HG03196 (cell line): ENCODE measurements at regions not wholly inside any gene's neighbourhood (a gene's known extent, or its start where the extent isn't known, plus 50 kb on each side); places are given as distances from the start of the nearest gene placed in this dataset.

Experiments
- ATAC-seq: cut with Tn5 transposase; IDR thresholded peaks from one replicate; pipeline ENCODE4 v1.9.1; 2021; ENCODE audit not compliant: unreplicated experiment

- ATAC-seq = peak; percentile 79
Measured at GRCh38 chr10:108894402-108895301, 1028.7 kb downstream of the XPNPEP1 start.

- no peak for ATAC-seq
Measured at GRCh38 chr10:108877095-108877561, 1046.2 kb downstream of the XPNPEP1 start.

- ATAC-seq = no peak
Measured at GRCh38 chr10:108872854-108873253, 1050.5 kb downstream of the XPNPEP1 start.

- no peak for ATAC-seq
Measured at GRCh38 chr10:108868881-108869280, 1054.4 kb downstream of the XPNPEP1 start.

- ATAC-seq = no peak
Measured at GRCh38 chr10:108862676-108863350, 1060.5 kb downstream of the XPNPEP1 start.

GRCh38 chr10:108861181-108861754 is 1062.0 kb downstream of the XPNPEP1 start:
- no peak for ATAC-seq

GRCh38 chr10:108852211-108852610 is 1071.1 kb downstream of the XPNPEP1 start:
- peak; percentile 74 for ATAC-seq

GRCh38 chr10:108850138-108850854 is 1073.0 kb downstream of the XPNPEP1 start:
- ATAC-seq = peak; percentile 90

- ATAC-seq = no peak
Measured at GRCh38 chr10:108849688-108850087, 1073.6 kb downstream of the XPNPEP1 start.

GRCh38 chr10:108849186-108849585 is 1074.1 kb downstream of the XPNPEP1 start:
- ATAC-seq = no peak

GRCh38 chr10:108848046-108848445 is 1075.3 kb downstream of the XPNPEP1 start:
- ATAC-seq = no peak

- ATAC-seq = no peak
Measured at GRCh38 chr10:108840944-108841343, 1082.4 kb downstream of the XPNPEP1 start.

- ATAC-seq = no peak
Measured at GRCh38 chr10:108836362-108836761, 1086.9 kb downstream of the XPNPEP1 start.

- no peak for ATAC-seq
Measured at GRCh38 chr10:108822026-108822425, 1101.3 kb downstream of the XPNPEP1 start.

- ATAC-seq = no peak
Measured at GRCh38 chr10:108819302-108819701, 1104.0 kb downstream of the XPNPEP1 start.

GRCh38 chr10:108817584-108817983 is 1105.7 kb downstream of the XPNPEP1 start:
- no peak for ATAC-seq

- no peak for ATAC-seq
Measured at GRCh38 chr10:108817135-108817534, 1106.2 kb downstream of the XPNPEP1 start.

GRCh38 chr10:108812906-108813305 is 1110.4 kb downstream of the XPNPEP1 start:
- no peak for ATAC-seq

- no peak for ATAC-seq
Measured at GRCh38 chr10:108812296-108812695, 1111.0 kb downstream of the XPNPEP1 start.

GRCh38 chr10:108808228-108808627 is 1115.1 kb downstream of the XPNPEP1 start:
- ATAC-seq = no peak
